Immature natural killer cell (primary cell): ENCODE measurements at regions not wholly inside any gene's neighbourhood (a gene's known extent, or its start where the extent isn't known, plus 50 kb on each side); places are given as distances from the start of the nearest gene placed in this dataset.

Experiments
- DNase-seq, 3 donors: peaks; one replicate each; pipeline ENCODE4 v3.0.0; 2022; ENCODE audit warnings: mixed read lengths in 1 of 3
- H3K27ac Mint-ChIP-seq, 6 donors: one replicate each; pipeline ENCODE4 v1.8.0; 2020; ENCODE audit warnings: mixed read lengths in 6 of 6, mild to moderate bottlenecking in 5 of 6, inconsistent platforms in 4 of 6, moderate library complexity in 3 of 6
- H3K27me3 Mint-ChIP-seq, 3 donors: one replicate each; pipeline ENCODE4 v1.8.0; 2020 to 2021; ENCODE audit warnings: low read depth in 3 of 3, mild to moderate bottlenecking in 3 of 3, mixed read lengths in 3 of 3, moderate library complexity in 3 of 3, inconsistent platforms in 1 of 3
- H3K36me3 Mint-ChIP-seq, 3 donors: one replicate each; pipeline ENCODE4 v1.8.0; 2020; ENCODE audit warnings: mixed read lengths in 3 of 3, inconsistent platforms in 2 of 3, mild to moderate bottlenecking in 2 of 3
- H3K4me1 Mint-ChIP-seq, 2 donors: one replicate each; pipeline ENCODE4 v1.8.0; 2020; ENCODE audit warnings: inconsistent platforms in 2 of 2, mild to moderate bottlenecking in 2 of 2, mixed read lengths in 2 of 2, moderate library complexity in 1 of 2
- H3K4me3 Mint-ChIP-seq, 5 donors: one replicate each; pipeline ENCODE4 v1.8.0; 2020; ENCODE audit warnings: mild to moderate bottlenecking in 5 of 5, mixed read lengths in 5 of 5, inconsistent platforms in 3 of 5, moderate library complexity in 3 of 5
- H3K9me3 Mint-ChIP-seq, 6 donors: one replicate each; pipeline ENCODE4 v1.8.0; 2020; ENCODE audit warnings: mild to moderate bottlenecking in 6 of 6, mixed read lengths in 6 of 6, inconsistent platforms in 4 of 6, moderate library complexity in 3 of 6

DNA sequence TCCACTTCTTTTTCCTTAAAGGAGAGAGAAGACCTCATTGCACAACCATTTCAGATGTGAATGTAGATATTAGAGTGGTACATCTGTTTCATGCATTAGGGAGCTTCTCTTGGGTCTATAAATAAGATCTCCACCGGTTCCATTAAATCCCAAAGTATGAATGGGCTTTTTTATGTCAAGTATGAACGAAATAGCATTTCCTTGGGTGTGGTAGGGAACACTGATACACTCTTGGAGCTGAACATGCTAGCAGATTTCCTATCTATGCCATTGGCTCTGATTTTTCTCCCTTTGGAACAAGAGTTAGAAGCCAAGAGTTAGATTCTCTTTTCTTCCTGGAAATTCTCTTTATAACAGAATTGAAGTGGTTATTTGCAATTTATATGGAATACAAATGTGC, 245.6 kb upstream of the ADAMTS5 start:
- no peaks in the 10 kb centered on the region for H3K4me1 Mint-ChIP-seq
- peaks cover 0 to 3% (median 2%) of the 10 kb centered on the region in 3 donors for H3K27me3 Mint-ChIP-seq
- no peak overlapping the region for H3K4me3 Mint-ChIP-seq
- H3K9me3 Mint-ChIP-seq = peaks cover 0 to 15% (median 6%) of the 10 kb centered on the region in 6 donors
- DNase-seq = no peak
- H3K27ac Mint-ChIP-seq = no peak overlapping the region
- H3K36me3 Mint-ChIP-seq = no peaks in the 10 kb centered on the region

DNA sequence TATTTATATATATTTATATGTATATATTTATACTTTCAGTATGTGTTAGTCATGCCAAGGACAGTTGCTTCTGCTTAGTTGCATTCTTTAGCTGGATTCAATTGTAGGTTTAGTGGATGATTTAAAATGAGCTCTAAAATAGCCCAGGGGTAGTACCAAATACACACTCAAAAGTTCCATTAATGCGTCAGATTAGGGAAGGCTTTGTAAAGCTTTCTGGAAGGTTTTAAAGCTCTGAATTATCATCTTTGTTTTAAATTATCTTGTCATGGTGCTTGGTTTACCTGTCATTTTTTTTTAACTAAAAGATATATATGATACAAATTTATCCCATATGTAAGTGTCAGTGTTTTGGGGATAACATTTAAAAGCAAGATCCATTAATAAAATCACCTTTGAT, 242.7 kb upstream of the ADAMTS5 start:
- Mint-ChIP-seq H3K4me3 (no peak overlapping the region), H3K4me1 (no peaks in the 10 kb centered on the region), H3K27ac (no peak overlapping the region), H3K36me3 (no peaks in the 10 kb centered on the region), H3K9me3 (peaks cover 0 to 31% (median 8%) of the 10 kb centered on the region in 6 donors), H3K27me3 (peaks cover 0 to 3% (median 2%) of the 10 kb centered on the region in 3 donors)
- DNase-seq = no peak

DNA sequence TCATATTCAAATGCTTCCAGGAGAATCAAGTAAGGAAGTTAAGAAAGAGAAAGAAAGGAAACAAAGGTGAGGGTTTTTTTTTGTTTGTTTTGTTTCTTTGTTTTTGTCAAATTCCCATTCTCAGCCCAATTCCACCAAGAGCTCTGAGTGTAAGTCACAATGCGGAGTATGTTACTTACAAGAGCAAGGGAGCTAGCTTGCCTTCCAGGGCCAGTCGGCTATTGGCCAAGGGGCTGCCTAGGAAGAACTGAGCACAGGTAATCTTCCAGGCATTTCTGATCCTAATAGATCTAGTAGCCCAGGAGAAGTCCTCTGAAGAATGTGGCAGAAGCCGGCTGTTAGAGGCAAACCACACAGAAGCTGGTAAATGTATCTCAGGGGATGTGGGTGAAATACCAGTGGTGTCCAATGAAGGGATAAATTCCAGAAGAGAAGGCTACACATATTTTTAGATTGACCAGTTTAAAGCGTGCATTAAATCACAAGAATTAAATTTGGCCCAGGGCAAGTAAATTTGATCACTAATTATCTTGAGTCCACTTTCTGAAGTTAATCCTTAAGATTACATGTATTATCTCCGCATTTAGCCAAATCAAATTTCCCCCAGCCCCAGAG, 239.6 kb upstream of the ADAMTS5 start:
- Mint-ChIP-seq H3K27ac (no peak overlapping the region), H3K36me3 (no peaks in the 10 kb centered on the region), H3K4me1 (no peaks in the 10 kb centered on the region), H3K9me3 (peaks cover 0 to 35% (median 11%) of the 10 kb centered on the region in 6 donors), H3K27me3 (peaks cover 0 to 3% (median 2%) of the 10 kb centered on the region in 3 donors), H3K4me3 (no peak overlapping the region)
- DNase-seq = no peak

DNA sequence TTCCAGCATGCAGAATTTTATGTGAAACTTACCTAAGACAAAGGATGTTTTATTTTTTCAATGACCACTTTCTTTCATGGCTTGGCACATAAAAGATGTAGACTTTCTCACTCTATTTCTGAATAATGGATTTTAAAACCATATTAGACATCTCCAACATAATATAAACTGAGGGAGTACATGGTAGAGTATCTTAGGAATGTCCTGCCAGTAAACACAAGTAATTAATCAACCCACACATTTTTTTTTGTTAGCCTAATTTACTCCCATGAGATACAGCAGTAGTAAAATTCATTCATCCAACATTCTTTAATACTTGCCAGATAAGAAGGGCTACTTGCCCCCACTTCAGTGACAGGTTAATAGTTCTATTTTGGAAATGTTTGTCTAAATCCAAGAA, 235.4 kb upstream of the ADAMTS5 start:
- no peak overlapping the region for H3K4me3 Mint-ChIP-seq
- DNase-seq = no peak
- H3K9me3 Mint-ChIP-seq = peaks cover 2 to 38% (median 8%) of the 10 kb centered on the region in 6 donors
- H3K27me3 Mint-ChIP-seq = no peaks in the 10 kb centered on the region
- H3K4me1 Mint-ChIP-seq = no peaks in the 10 kb centered on the region
- H3K36me3 Mint-ChIP-seq = no peaks in the 10 kb centered on the region
- no peak overlapping the region for H3K27ac Mint-ChIP-seq

DNA sequence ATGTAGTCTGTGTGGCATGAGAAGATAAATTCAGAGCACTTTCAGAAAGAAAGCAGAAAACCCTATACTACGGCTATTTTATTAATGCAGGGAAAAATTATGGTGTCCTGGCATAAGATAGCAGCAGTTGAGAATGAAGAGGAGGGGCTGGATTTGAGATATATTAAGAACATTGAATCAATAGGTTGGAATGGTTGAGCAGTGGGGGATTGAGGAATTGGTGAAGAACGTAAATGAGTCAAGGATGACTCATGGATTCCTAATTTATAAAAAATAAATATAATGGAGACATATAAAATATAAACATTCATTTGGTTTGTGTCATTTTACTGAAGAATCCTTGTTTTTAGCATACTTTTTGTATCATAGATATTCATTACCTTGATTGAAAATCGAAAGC, 234.3 kb upstream of the ADAMTS5 start:
- H3K27ac Mint-ChIP-seq = no peak overlapping the region
- no peaks in the 10 kb centered on the region for H3K27me3 Mint-ChIP-seq
- H3K36me3 Mint-ChIP-seq = no peaks in the 10 kb centered on the region
- H3K4me3 Mint-ChIP-seq = no peak overlapping the region
- DNase-seq = no peak
- peaks cover 1 to 35% (median 6%) of the 10 kb centered on the region in 6 donors for H3K9me3 Mint-ChIP-seq
- no peaks in the 10 kb centered on the region for H3K4me1 Mint-ChIP-seq

DNA sequence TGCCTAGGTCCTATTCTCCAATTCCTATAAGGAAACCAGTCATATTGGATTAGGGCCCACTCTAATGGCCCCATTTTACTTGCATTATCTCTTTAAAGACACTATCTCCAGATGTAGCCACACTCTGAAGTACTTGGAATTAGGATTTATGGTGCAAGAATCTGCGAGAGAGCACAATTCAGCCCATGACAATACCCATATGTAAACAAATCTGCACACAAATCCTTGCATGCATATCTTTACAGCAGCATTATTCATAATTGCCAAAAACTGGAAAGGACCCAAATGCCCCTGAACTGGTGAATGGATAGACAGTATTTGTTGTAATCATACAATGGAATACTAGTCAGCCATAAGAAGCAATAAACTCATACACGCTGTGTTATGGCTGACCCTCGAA, 229.8 kb upstream of the ADAMTS5 start:
- Mint-ChIP-seq H3K4me3 (no peak overlapping the region), H3K9me3 (peaks cover 2 to 23% (median 11%) of the 10 kb centered on the region in 6 donors)

DNA sequence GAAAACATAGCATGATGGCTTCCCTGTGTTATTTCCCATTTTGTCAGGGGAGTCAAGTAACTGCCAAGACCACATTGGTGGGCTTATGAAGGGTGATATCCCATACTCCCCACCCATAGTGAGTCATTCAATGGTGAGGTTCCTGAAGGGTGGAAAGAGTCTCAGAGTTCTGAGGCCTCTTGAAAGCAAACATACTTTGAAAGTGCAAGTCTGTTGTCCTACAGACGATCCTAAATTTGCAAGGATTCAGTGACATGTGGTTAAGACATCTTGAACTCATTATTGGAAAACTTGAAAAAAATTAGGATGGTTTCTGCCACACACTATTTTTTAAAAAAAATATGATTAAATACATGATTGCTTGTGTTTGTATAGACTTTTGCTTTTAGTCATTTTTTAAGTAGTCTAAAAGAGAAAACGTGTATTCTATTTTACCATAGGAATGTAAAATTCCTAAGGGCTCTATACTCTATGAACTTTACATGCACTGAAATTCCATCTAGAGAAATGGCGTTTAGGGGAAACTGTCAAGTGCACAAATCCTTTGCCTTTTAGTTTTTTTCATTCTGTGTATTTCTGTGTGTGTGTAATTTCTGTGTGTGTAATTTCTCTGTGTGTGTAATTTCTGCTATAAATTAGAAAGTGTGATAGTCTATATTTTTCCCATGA, 225.5 kb upstream of the ADAMTS5 start:
- Mint-ChIP-seq H3K36me3 (no peaks in the 10 kb centered on the region), H3K9me3 (peaks cover 2 to 19% (median 6%) of the 10 kb centered on the region in 6 donors), H3K27ac (no peak overlapping the region), H3K4me1 (no peaks in the 10 kb centered on the region), H3K4me3 (no peak overlapping the region), H3K27me3 (peaks cover 0 to 1% (median 0%) of the 10 kb centered on the region in 3 donors)
- no peak for DNase-seq

More for the DNA sequence above, 229.8 kb upstream of the ADAMTS5 start:
- peaks cover 0 to 1% (median 0%) of the 10 kb centered on the region in 3 donors for H3K27me3 Mint-ChIP-seq
- no peaks in the 10 kb centered on the region for H3K36me3 Mint-ChIP-seq
- H3K27ac Mint-ChIP-seq = no peak overlapping the region
- H3K4me1 Mint-ChIP-seq = no peaks in the 10 kb centered on the region
- DNase-seq = no peak

DNA sequence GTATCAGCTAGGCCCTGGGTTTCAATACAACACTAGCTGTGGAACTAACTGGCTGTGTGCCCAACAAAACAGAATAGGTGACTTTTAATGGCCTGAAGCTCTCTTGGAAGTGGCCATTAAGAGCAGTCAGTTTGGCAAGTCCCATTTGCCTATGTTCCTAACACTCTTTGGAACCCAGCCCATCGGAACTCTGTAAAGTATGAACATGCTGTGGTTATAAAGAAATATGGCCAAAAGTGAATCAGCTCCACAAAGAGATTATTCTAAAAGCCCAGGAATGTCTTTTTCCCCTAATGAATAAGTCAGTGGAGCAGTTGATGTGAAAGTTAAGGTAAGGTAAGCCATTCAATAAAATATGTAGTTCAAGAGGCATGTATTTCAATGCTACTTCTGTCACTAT, 223.7 kb upstream of the ADAMTS5 start:
- H3K27ac Mint-ChIP-seq = no peak overlapping the region
- no peak for DNase-seq
- peaks cover 0 to 1% (median 0%) of the 10 kb centered on the region in 3 donors for H3K27me3 Mint-ChIP-seq
- H3K4me1 Mint-ChIP-seq = no peaks in the 10 kb centered on the region
- peaks cover 2 to 20% (median 6%) of the 10 kb centered on the region in 6 donors for H3K9me3 Mint-ChIP-seq
- no peaks in the 10 kb centered on the region for H3K36me3 Mint-ChIP-seq
- H3K4me3 Mint-ChIP-seq = no peak overlapping the region

DNA sequence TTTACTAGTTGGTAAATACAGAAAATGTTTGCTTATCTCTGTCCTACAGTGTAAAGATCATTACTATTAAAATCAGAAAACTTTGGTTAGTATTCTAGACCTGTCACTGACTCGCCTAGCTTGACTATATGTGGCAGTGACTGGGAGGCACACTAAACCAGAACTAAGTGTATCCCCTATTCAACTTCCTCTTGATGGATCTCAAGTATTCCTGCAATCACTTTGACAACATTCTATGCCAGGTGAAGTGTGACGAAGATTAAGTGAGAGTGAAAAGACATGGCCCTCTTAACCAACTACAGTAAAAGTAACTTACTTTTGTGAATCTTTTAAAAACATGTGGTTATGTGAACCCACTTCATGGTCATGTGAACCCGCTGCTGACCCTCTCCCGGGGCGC, 223.0 kb upstream of the ADAMTS5 start:
- Mint-ChIP-seq H3K4me3 (no peak overlapping the region), H3K36me3 (no peaks in the 10 kb centered on the region), H3K9me3 (peaks cover 2 to 17% (median 6%) of the 10 kb centered on the region in 6 donors), H3K27ac (no peak overlapping the region), H3K4me1 (no peaks in the 10 kb centered on the region), H3K27me3 (peaks cover 0 to 1% (median 0%) of the 10 kb centered on the region in 3 donors)
- no peak for DNase-seq

DNA sequence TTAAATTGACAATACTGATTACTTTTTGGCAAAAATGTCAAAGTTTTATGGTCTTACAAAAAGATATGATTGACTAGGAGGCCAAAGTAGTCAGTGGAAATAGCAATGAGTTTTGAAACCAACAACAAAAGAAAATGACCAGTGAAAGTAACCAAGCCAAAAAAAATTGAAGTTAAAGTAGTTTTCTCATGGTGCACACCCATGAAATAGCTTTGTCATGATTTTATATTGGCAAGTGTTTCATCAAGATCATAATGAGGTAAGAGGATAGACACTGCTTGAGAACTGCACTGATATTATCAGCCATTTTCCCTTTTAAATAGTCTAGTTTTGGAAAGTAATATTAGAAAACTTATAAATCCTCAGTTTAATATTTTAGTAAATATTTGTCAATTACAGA, 206.2 kb upstream of the ADAMTS5 start:
- Mint-ChIP-seq H3K27me3 (peaks cover 0 to 2% (median 2%) of the 10 kb centered on the region in 3 donors), H3K9me3 (peaks cover 0 to 14% (median 8%) of the 10 kb centered on the region in 6 donors), H3K4me1 (no peaks in the 10 kb centered on the region), H3K4me3 (no peak overlapping the region), H3K27ac (no peak overlapping the region), H3K36me3 (no peaks in the 10 kb centered on the region)
- DNase-seq = no peak

DNA sequence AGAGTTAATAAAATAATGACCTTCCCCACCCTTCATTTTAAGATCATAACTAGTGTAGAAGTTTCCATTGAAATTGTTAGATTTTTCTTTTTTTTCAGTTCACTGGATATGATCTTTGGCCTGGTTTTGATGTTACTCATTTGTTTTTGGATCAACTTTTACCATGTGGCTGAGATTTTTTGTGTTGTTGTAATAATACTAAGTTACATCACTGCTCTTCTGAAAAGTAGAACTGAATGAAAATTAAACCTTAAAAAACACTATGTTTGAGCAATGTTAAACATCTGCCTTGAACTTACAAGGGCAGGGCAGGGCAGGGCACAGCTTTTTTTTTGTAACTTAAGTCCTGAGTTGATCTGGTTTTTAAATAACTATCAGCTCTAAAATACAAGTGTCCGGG, 204.8 kb upstream of the ADAMTS5 start:
- no peaks in the 10 kb centered on the region for H3K36me3 Mint-ChIP-seq
- no peaks in the 10 kb centered on the region for H3K4me1 Mint-ChIP-seq
- no peak overlapping the region for H3K4me3 Mint-ChIP-seq
- H3K9me3 Mint-ChIP-seq = peaks cover 0 to 14% (median 8%) of the 10 kb centered on the region in 6 donors
- peaks cover 0 to 2% (median 2%) of the 10 kb centered on the region in 3 donors for H3K27me3 Mint-ChIP-seq
- no peak for DNase-seq
- H3K27ac Mint-ChIP-seq = no peak overlapping the region

DNA sequence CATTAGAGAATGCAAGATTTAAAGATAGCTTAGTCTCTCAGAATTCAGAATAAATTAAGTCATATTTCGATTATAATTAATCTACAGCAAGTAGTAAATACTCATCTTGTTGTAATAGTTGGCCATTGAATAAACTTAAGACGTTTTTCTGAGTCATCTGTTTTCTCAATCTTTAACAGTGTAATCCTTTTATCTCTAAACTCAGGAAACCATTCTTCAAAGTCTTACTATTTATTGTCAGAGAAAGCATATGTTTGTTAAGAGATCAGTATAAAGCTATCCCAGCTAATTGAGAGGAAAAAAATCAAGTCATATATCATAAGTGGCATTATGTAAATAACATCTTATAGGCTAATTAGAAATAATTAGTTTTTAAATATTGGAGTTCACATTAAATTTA, 201.2 kb upstream of the ADAMTS5 start:
- Mint-ChIP-seq H3K4me3 (no peak overlapping the region), H3K9me3 (peaks cover 0 to 26% (median 6%) of the 10 kb centered on the region in 6 donors), H3K4me1 (no peaks in the 10 kb centered on the region), H3K27ac (no peak overlapping the region), H3K27me3 (peaks cover 0 to 2% (median 2%) of the 10 kb centered on the region in 3 donors), H3K36me3 (no peaks in the 10 kb centered on the region)
- DNase-seq = no peak

DNA sequence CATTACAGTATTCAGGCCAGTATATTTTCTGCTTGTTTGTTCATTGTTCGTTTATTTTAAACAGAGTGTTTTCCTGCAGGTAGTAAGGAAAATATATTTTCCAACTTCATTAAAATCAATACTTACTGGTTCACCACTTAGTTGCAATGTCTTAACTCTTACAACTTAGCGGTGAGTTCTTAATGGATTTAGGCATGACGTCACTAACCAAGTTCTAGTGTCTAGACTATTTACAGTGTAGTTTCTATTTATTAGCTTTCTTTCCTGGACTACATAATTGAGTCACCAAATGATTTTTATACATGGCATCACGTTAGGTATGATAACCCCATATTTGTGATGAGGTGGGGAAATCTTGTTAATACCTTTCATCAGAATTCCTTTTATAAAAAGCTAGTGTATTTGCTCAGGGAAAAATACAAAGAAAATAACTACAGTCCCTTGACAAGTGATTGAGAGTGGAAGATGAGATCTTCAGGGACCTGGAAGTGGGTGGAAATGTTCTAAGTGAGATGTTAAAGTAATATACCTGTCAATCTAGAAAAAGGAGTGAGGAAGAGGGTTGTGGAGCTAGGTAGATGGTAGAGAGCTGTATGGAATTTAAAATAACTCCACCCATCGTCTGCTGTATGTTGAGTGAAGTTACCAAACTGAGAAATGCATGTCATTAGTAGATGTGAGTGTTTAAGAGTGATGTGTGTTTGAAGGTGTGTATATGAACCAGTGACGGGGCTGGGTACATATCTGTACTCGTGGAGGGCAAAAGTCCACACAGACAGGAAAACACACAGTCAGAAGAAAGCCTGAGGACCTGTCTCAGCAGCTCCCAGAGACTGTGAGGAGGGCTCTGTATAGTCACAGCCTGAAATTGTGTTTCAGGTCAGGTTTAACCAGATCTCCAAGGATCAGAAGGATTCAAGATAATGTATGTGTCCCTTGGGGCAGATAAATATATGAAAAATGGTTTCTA, 197.6 kb upstream of the ADAMTS5 start:
- no peak for DNase-seq
- H3K4me3 Mint-ChIP-seq = no peak overlapping the region
- H3K27me3 Mint-ChIP-seq = peaks cover 0 to 2% (median 0%) of the 10 kb centered on the region in 3 donors
- peaks cover 0 to 32% (median 6%) of the 10 kb centered on the region in 6 donors for H3K9me3 Mint-ChIP-seq
- H3K4me1 Mint-ChIP-seq = no peaks in the 10 kb centered on the region
- H3K36me3 Mint-ChIP-seq = no peaks in the 10 kb centered on the region
- no peak overlapping the region for H3K27ac Mint-ChIP-seq

DNA sequence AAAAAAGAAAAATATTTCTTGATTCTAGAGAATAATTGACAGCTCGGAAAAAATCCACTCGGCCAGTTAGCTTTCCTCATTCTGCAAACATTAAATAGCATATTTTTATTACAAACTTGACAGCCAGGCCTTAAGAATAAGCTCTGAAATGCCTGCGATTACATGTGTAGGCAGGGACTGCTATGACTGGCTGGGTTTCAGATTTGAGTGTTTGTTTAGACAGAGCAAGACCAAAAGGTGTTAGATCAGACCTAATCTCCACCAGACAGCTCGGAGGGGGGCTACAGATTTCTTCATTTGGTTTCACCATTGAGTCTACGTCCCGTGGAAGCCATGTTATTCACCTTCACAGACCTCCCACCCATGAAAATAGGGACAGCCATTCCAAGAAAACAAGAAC, 192.1 kb upstream of the ADAMTS5 start:
- H3K27ac Mint-ChIP-seq = no peak overlapping the region
- H3K4me1 Mint-ChIP-seq = no peaks in the 10 kb centered on the region
- peaks cover 0 to 34% (median 8%) of the 10 kb centered on the region in 6 donors for H3K9me3 Mint-ChIP-seq
- H3K4me3 Mint-ChIP-seq = no peak overlapping the region
- no peaks in the 10 kb centered on the region for H3K27me3 Mint-ChIP-seq
- no peaks in the 10 kb centered on the region for H3K36me3 Mint-ChIP-seq
- DNase-seq = no peak
